Stomach (tissue), 8 donors: ENCODE measurements at regions not wholly inside any gene's neighbourhood (a gene's known extent, or its start where the extent isn't known, plus 50 kb on each side); places are given as distances from the start of the nearest gene placed in this dataset.

ENCODE experiments used
- DNase-seq, 2 donors: peaks; one replicate each; pipeline versions ENCODE4 v3.0.0 to v3.0.0-alpha.2; 2013 to 2019
- H3K27ac ChIP-seq, 5 donors: fragments of 200-600 bp in 4 of 5; sonication (generic) in 4 of 5; one replicate each; pipeline ENCODE4 v1.5.1; 2013 to 2019; ENCODE audit warnings: mild to moderate bottlenecking in 1 of 5, moderate library complexity in 1 of 5
- H3K27me3 ChIP-seq, 3 donors: fragments of 200-600 bp; sonication (generic); one replicate each; pipeline ENCODE4 v1.5.1; 2017 to 2019; ENCODE audit warnings: mixed run types in 1 of 3
- H3K36me3 ChIP-seq, 4 donors: fragments of 200-600 bp; sonication (generic); 1 replicate in 3 of 4; 2 replicates in 1 of 4; pipeline ENCODE4 v1.5.1; 2016 to 2019
- H3K4me1 ChIP-seq, 4 donors: fragments of 200-600 bp; sonication (generic); one replicate each; pipeline ENCODE4 v1.5.1; 2016 to 2019
- H3K4me3 ChIP-seq, 4 donors: fragments of 200-600 bp; sonication (generic) in 3 of 4; one replicate each; pipeline ENCODE4 v1.5.1; 2016 to 2019; ENCODE audit warnings: mild to moderate bottlenecking in 1 of 4
- H3K9me3 ChIP-seq, 4 donors: fragments of 200-600 bp; sonication (generic); one replicate each; pipeline ENCODE4 v1.5.1; 2016 to 2019
- CTCF ChIP-seq, 7 experiments: fragments of 450-650 bp in 4 of 7; fragments of 200-600 bp in 3 of 7; sonication (generic) in 3 of 7; IDR thresholded peaks; one replicate each; pipeline ENCODE4 v1.5.1; 2016 to 2019; ENCODE audit warnings: antibody characterized with exemption in 7 of 7, control low read depth in 2 of 7, mild to moderate bottlenecking in 1 of 7
- EP300 ChIP-seq: sonication (generic); formaldehyde crosslinking; IDR thresholded peaks from one replicate; pipeline ENCODE4 v1.6.1; 2017; ENCODE audit warnings: antibody characterized with exemption
- POLR2A ChIP-seq, 4 donors: fragments of 450-650 bp; IDR thresholded peaks; one replicate each; pipeline ENCODE4 v1.6.1; 2016; ENCODE audit warnings: antibody characterized with exemption in 4 of 4, control low read depth in 2 of 4, mild to moderate bottlenecking in 1 of 4, moderate library complexity in 1 of 4
- POLR2AphosphoS5 ChIP-seq, 3 donors: sonication (generic); formaldehyde crosslinking; IDR thresholded peaks; one replicate each; pipeline ENCODE4 v1.6.1; 2016; ENCODE audit warnings: antibody characterized with exemption in 3 of 3
- WGBS, 5 donors: extraction: QIAGEN DNeasy Blood & Tissue Kit in 3 of 5; methylation state at CpG; one replicate each; pipeline versions ENCODE4 v1.1.5 to v1.1.7; 2013 to 2018; 5-methylcytosine and 5-hydroxymethylcytosine counted together
- intact Hi-C: fragments of 100-400 bp; cut with DNase I; formaldehyde crosslinking; loops from one replicate; pipeline ENCODE4 v1.15.1; 2023; ENCODE audit warnings: low total_unique reads
- donor health status: healthy with polysubstance abuse.
- donor health status: Bipolar disorder and iron deficiency.
- donor health status: healthy.

GRCh38 chr15:95718441-95718840 is 612.1 kb upstream of the NR2F2 start:
- H3K36me3 ChIP-seq: no peaks in the 10 kb centered on the region
- H3K4me3 ChIP-seq: no peak overlapping the region
- peak in 1 of 2 donors; percentile 32 for DNase-seq
- intact Hi-C loops: no loop called here
- TF ChIP-seq POLR2A (IDR thresholded peaks at IDR 0.05): no peak
- TF ChIP-seq EP300: no peak
- no peak for TF ChIP-seq POLR2AphosphoS5 (IDR thresholded peaks at IDR 0.05)
- TF ChIP-seq CTCF (IDR thresholded peaks at IDR 0.05): no peak
- H3K27ac ChIP-seq: peak overlapping the region in 1 of 5 donors; percentile 19
- H3K9me3 ChIP-seq: no peaks in the 10 kb centered on the region
- 62 to 86% (median 73%) methylated on average over 7 of the region's 7 CpGs for WGBS, 5 donors
- no peaks in the 10 kb centered on the region for H3K27me3 ChIP-seq
- H3K4me1 ChIP-seq: peaks cover 0 to 8% (median 0%) of the 10 kb centered on the region in 4 donors

GRCh38 chr15:95724908-95725633 is 605.4 kb upstream of the NR2F2 start:
- Histone ChIP-seq H3K4me1 (no peaks in the 10 kb centered on the region), H3K27ac (no peak overlapping the region), H3K36me3 (no peaks in the 10 kb centered on the region), H3K27me3 (no peaks in the 10 kb centered on the region), H3K4me3 (no peak overlapping the region), H3K9me3 (no peaks in the 10 kb centered on the region)
- intact Hi-C loops: no loop called here
- no peak for TF ChIP-seq POLR2A (IDR thresholded peaks at IDR 0.05)
- TF ChIP-seq EP300: no peak
- TF ChIP-seq POLR2AphosphoS5 (IDR thresholded peaks at IDR 0.05): no peak
- no peak for TF ChIP-seq CTCF (IDR thresholded peaks at IDR 0.05)
- DNase-seq: no peak
- WGBS, 5 donors: 79 to 87% (median 86%) methylated on average over 3 of the region's 3 CpGs

GRCh38 chr15:95726891-95727290 is 603.6 kb upstream of the NR2F2 start:
- no peaks in the 10 kb centered on the region for H3K36me3 ChIP-seq
- H3K27ac ChIP-seq: no peak overlapping the region
- H3K27me3 ChIP-seq: no peaks in the 10 kb centered on the region
- no peaks in the 10 kb centered on the region for H3K4me1 ChIP-seq
- intact Hi-C loops: no loop called here
- no peaks in the 10 kb centered on the region for H3K9me3 ChIP-seq
- DNase-seq: no peak
- WGBS, 5 donors: 85 to 94% (median 88%) methylated on average over 4 of the region's 4 CpGs
- TF ChIP-seq POLR2AphosphoS5 (IDR thresholded peaks at IDR 0.05) (no peak), EP300 (no peak), CTCF (IDR thresholded peaks at IDR 0.05) (no peak), POLR2A (IDR thresholded peaks at IDR 0.05) (no peak)
- no peak overlapping the region for H3K4me3 ChIP-seq

- H3K4me1 ChIP-seq: no peaks in the 10 kb centered on the region
- WGBS, 5 donors: 63 to 83% (median 69%) methylated on average over 3 of the region's 3 CpGs
- intact Hi-C loops: no loop called here
- no peak for DNase-seq
- H3K4me3 ChIP-seq: no peak overlapping the region
- H3K27ac ChIP-seq: no peak overlapping the region
- H3K36me3 ChIP-seq: no peaks in the 10 kb centered on the region
- no peaks in the 10 kb centered on the region for H3K27me3 ChIP-seq
- H3K9me3 ChIP-seq: no peaks in the 10 kb centered on the region
- TF ChIP-seq POLR2A (IDR thresholded peaks at IDR 0.05): no peak
- TF ChIP-seq POLR2AphosphoS5 (IDR thresholded peaks at IDR 0.05): no peak
- no peak for TF ChIP-seq EP300
- no peak for TF ChIP-seq CTCF (IDR thresholded peaks at IDR 0.05)
These were observed 596.6 kb upstream of the NR2F2 start for GRCh38 chr15:95733931-95734330.
